ENCODE measurements at regions not wholly inside any gene's neighbourhood (a gene's known extent, or its start where the extent isn't known, plus 50 kb on each side); places are given as distances from the start of the nearest gene placed in this dataset.

GRCh38 chr17:33593991-33594390, 300.9 kb upstream of the ASIC2 start:
- DNase-seq (ENCODE audit: low spot score) (no peak), ATAC-seq (no peak)
- no peaks in the 10 kb centered on the region for H3K4me1 Mint-ChIP-seq (ENCODE audit: low read depth in 2 of 2)
- H3K9me3 Mint-ChIP-seq: no peaks in the 10 kb centered on the region
- H3K36me3 Mint-ChIP-seq: no peaks in the 10 kb centered on the region
- H3K27me3 Mint-ChIP-seq: peaks cover 25% of the 10 kb centered on the region in 2 donors
- no peak overlapping the region for H3K27ac Mint-ChIP-seq
- no peak overlapping the region for H3K4me3 Mint-ChIP-seq

- H3K27me3 Mint-ChIP-seq: peaks cover 20 to 28% of the 10 kb centered on the region in 2 donors
- no peak for ATAC-seq
- H3K4me1 Mint-ChIP-seq (ENCODE audit: low read depth in 2 of 2): no peaks in the 10 kb centered on the region
Observed at GRCh38 chr17:33595828-33596227, 302.7 kb upstream of the ASIC2 start.

GRCh38 chr17:33596899-33597298, 303.8 kb upstream of the ASIC2 start:
- no peak for DNase-seq (ENCODE audit: low spot score)
- no peaks in the 10 kb centered on the region for H3K4me1 Mint-ChIP-seq (ENCODE audit: low read depth in 2 of 2)
- peaks cover 23 to 24% of the 10 kb centered on the region in 2 donors for H3K27me3 Mint-ChIP-seq
- no peak overlapping the region for H3K27ac Mint-ChIP-seq
- H3K4me3 Mint-ChIP-seq: no peak overlapping the region
- no peak for ATAC-seq
- H3K9me3 Mint-ChIP-seq: no peaks in the 10 kb centered on the region
- no peaks in the 10 kb centered on the region for H3K36me3 Mint-ChIP-seq

More at GRCh38 chr17:33595828-33596227, 302.7 kb upstream of the ASIC2 start:
- H3K27ac Mint-ChIP-seq: no peak overlapping the region
- no peak overlapping the region for H3K4me3 Mint-ChIP-seq
- H3K36me3 Mint-ChIP-seq: no peaks in the 10 kb centered on the region
- DNase-seq (ENCODE audit: low spot score): no peak
- H3K9me3 Mint-ChIP-seq: no peaks in the 10 kb centered on the region

GRCh38 chr17:33598797-33599196, 305.7 kb upstream of the ASIC2 start:
- ATAC-seq: no peak
- Mint-ChIP-seq H3K4me1 (ENCODE audit: low read depth in 2 of 2) (no peaks in the 10 kb centered on the region), H3K36me3 (no peaks in the 10 kb centered on the region), H3K4me3 (no peak overlapping the region), H3K9me3 (no peaks in the 10 kb centered on the region), H3K27ac (no peak overlapping the region), H3K27me3 (peaks cover 13 to 18% of the 10 kb centered on the region in 2 donors)
- DNase-seq (ENCODE audit: low spot score): no peak

- Mint-ChIP-seq H3K27ac (no peak overlapping the region), H3K4me1 (ENCODE audit: low read depth in 2 of 2) (no peaks in the 10 kb centered on the region), H3K4me3 (no peak overlapping the region), H3K36me3 (no peaks in the 10 kb centered on the region), H3K27me3 (peaks cover 13 to 32% of the 10 kb centered on the region in 2 donors), H3K9me3 (no peaks in the 10 kb centered on the region)
- DNase-seq (ENCODE audit: low spot score) (no peak), ATAC-seq (no peak)
Observed at GRCh38 chr17:33602981-33603380, 309.9 kb upstream of the ASIC2 start.

GRCh38 chr17:33603789-33604188, 310.7 kb upstream of the ASIC2 start:
- Mint-ChIP-seq H3K27ac (no peak overlapping the region), H3K36me3 (no peaks in the 10 kb centered on the region), H3K4me3 (no peak overlapping the region), H3K27me3 (peaks cover 13 to 33% of the 10 kb centered on the region in 2 donors), H3K9me3 (no peaks in the 10 kb centered on the region), H3K4me1 (ENCODE audit: low read depth in 2 of 2) (no peaks in the 10 kb centered on the region)
- ATAC-seq (no peak), DNase-seq (ENCODE audit: low spot score) (no peak)

- ATAC-seq (no peak), DNase-seq (ENCODE audit: low spot score) (no peak)
- H3K27ac Mint-ChIP-seq: no peak overlapping the region
- H3K27me3 Mint-ChIP-seq: peaks cover 3 to 35% of the 10 kb centered on the region in 2 donors
- no peak overlapping the region for H3K4me3 Mint-ChIP-seq
- H3K9me3 Mint-ChIP-seq: no peaks in the 10 kb centered on the region
- H3K4me1 Mint-ChIP-seq (ENCODE audit: low read depth in 2 of 2): no peaks in the 10 kb centered on the region
- no peaks in the 10 kb centered on the region for H3K36me3 Mint-ChIP-seq
Observed at GRCh38 chr17:33611532-33611931, 318.4 kb upstream of the ASIC2 start.

GRCh38 chr17:33615861-33616260, 322.8 kb upstream of the ASIC2 start:
- H3K27me3 Mint-ChIP-seq: peaks cover 13 to 37% of the 10 kb centered on the region in 2 donors
- H3K4me1 Mint-ChIP-seq (ENCODE audit: low read depth in 2 of 2): no peaks in the 10 kb centered on the region
- H3K4me3 Mint-ChIP-seq: no peak overlapping the region
- H3K36me3 Mint-ChIP-seq: no peaks in the 10 kb centered on the region
- ATAC-seq (no peak), DNase-seq (ENCODE audit: low spot score) (no peak)
- no peaks in the 10 kb centered on the region for H3K9me3 Mint-ChIP-seq
- H3K27ac Mint-ChIP-seq: no peak overlapping the region

- H3K4me3 Mint-ChIP-seq: no peak overlapping the region
- peaks cover 20 to 52% of the 10 kb centered on the region in 2 donors for H3K27me3 Mint-ChIP-seq
- DNase-seq (ENCODE audit: low spot score) (no peak), ATAC-seq (no peak)
- H3K36me3 Mint-ChIP-seq: no peaks in the 10 kb centered on the region
- no peak overlapping the region for H3K27ac Mint-ChIP-seq
- no peaks in the 10 kb centered on the region for H3K9me3 Mint-ChIP-seq
- H3K4me1 Mint-ChIP-seq (ENCODE audit: low read depth in 2 of 2): no peaks in the 10 kb centered on the region
Observed at GRCh38 chr17:33623841-33624240, 330.7 kb upstream of the ASIC2 start.

- Mint-ChIP-seq H3K27ac (no peak overlapping the region), H3K4me1 (ENCODE audit: low read depth in 2 of 2) (no peaks in the 10 kb centered on the region), H3K9me3 (no peaks in the 10 kb centered on the region), H3K4me3 (no peak overlapping the region), H3K27me3 (peaks cover 30 to 55% of the 10 kb centered on the region in 2 donors), H3K36me3 (no peaks in the 10 kb centered on the region)
- DNase-seq (ENCODE audit: low spot score) (no peak), ATAC-seq (no peak)
Observed at GRCh38 chr17:33628500-33629346, 335.6 kb upstream of the ASIC2 start.

GRCh38 chr17:33633446-33633845, 340.4 kb upstream of the ASIC2 start:
- no peak overlapping the region for H3K4me3 Mint-ChIP-seq

GRCh38 chr17:33637534-33637933, 344.4 kb upstream of the ASIC2 start:
- ATAC-seq (no peak), DNase-seq (ENCODE audit: low spot score) (no peak)
- Mint-ChIP-seq H3K4me1 (ENCODE audit: low read depth in 2 of 2) (peaks cover 5 to 6% of the 10 kb centered on the region in 2 donors), H3K4me3 (no peak overlapping the region), H3K27ac (no peak overlapping the region), H3K9me3 (peaks cover 4% of the 10 kb centered on the region), H3K36me3 (no peaks in the 10 kb centered on the region), H3K27me3 (peaks cover 7 to 8% of the 10 kb centered on the region in 2 donors)

More at GRCh38 chr17:33633446-33633845, 340.4 kb upstream of the ASIC2 start:
- DNase-seq (ENCODE audit: low spot score): no peak
- Mint-ChIP-seq H3K36me3 (no peaks in the 10 kb centered on the region), H3K27me3 (peaks cover 21 to 32% of the 10 kb centered on the region in 2 donors), H3K4me1 (ENCODE audit: low read depth in 2 of 2) (peaks cover 5 to 6% of the 10 kb centered on the region in 2 donors), H3K9me3 (peaks cover 4% of the 10 kb centered on the region), H3K27ac (no peak overlapping the region)
- no peak for ATAC-seq

GRCh38 chr17:33639103-33639880, 346.2 kb upstream of the ASIC2 start:
- peaks cover 5 to 6% of the 10 kb centered on the region in 2 donors for H3K4me1 Mint-ChIP-seq (ENCODE audit: low read depth in 2 of 2)
- H3K27me3 Mint-ChIP-seq: peaks cover 9 to 12% of the 10 kb centered on the region in 2 donors
- peaks cover 4% of the 10 kb centered on the region for H3K9me3 Mint-ChIP-seq
- no peak overlapping the region for H3K4me3 Mint-ChIP-seq
- ATAC-seq: no peak
- H3K27ac Mint-ChIP-seq: no peak overlapping the region
- no peaks in the 10 kb centered on the region for H3K36me3 Mint-ChIP-seq
- no peak for DNase-seq (ENCODE audit: low spot score)

GRCh38 chr17:33640629-33641028, 347.5 kb upstream of the ASIC2 start:
- Mint-ChIP-seq H3K9me3 (peaks cover 4% of the 10 kb centered on the region), H3K4me1 (ENCODE audit: low read depth in 2 of 2) (peaks cover 5 to 6% of the 10 kb centered on the region in 2 donors), H3K27me3 (peaks cover 14 to 21% of the 10 kb centered on the region in 2 donors), H3K27ac (no peak overlapping the region), H3K4me3 (no peak overlapping the region), H3K36me3 (no peaks in the 10 kb centered on the region)
- ATAC-seq (no peak), DNase-seq (ENCODE audit: low spot score) (no peak)
